HepG2 (cell line): ENCODE measurements at regions not wholly inside any gene's neighbourhood (a gene's known extent, or its start where the extent isn't known, plus 50 kb on each side); places are given as distances from the start of the nearest gene placed in this dataset.

Experiments used
- ATAC-seq: fragments of 200-7000 bp; cut with Tn5 transposase; 3 replicates; pipeline ENCODE4 v1.9.1; 2020; ENCODE audit warnings: mild to moderate bottlenecking, moderate library complexity
- BruUV-seq: library from RNA; stranded (reverse); fragments of 400-500 nt; replicated peaks from 2 replicates; lab custom pipeline; 2021; lab: Mats Ljungman, UMichigan
- CTCF ChIA-PET: fragments of 300-600 bp; formaldehyde crosslinking; extraction: SDS; loops from one replicate; lab custom pipeline; 2021; ENCODE audit warnings: low total read pairs, inconsistent platforms, low intra/inter-chr PET ratio; lab: Yijun Ruan, JAX
- POLR2A ChIA-PET: fragments of 350-600 bp; sonication (Branson Sonifier 250); formaldehyde crosslinking; loops from one replicate; lab custom pipeline; 2020; ENCODE audit warnings: antibody characterized with exemption, inconsistent platforms; lab: Yijun Ruan, JAX
- DNase-seq: peaks from one replicate; pipeline ENCODE4 v3.0.0-alpha.2; 2015; ENCODE audit warnings: low spot score
- FAIRE-seq: peaks from 3 replicates; lab custom pipeline; 2011; peaks lifted over from hg19 to GRCh38; lab: Jason Lieb, UNC
- H2AFZ ChIP-seq: one replicate; pipeline ENCODE4 v1.6.1; 2011; ENCODE audit warnings: low read length, inconsistent platforms
- H3K27ac ChIP-seq: fragments of 300-600 bp; 3 replicates; pipeline ENCODE4 v1.8.0; 2011; ENCODE audit warnings: mixed run types, mild to moderate bottlenecking, mixed read lengths, low read length, inconsistent platforms; ENCODE audit not compliant: insufficient read depth; ENCODE audit errors: extremely low read length
- H3K27me3 ChIP-seq, 2 experiments: fragments of 200-600 bp in 1 of 2; 2 replicates in 1 of 2; 3 replicates in 1 of 2; pipeline versions ENCODE4 v1.6.0 to v1.8.0; 2011; ENCODE audit warnings: low read length in 2 of 2, mild to moderate bottlenecking in 2 of 2, moderate library complexity in 2 of 2, inconsistent platforms in 1 of 2; ENCODE audit not compliant: insufficient read depth in 2 of 2, control insufficient read depth in 1 of 2
- H3K36me3 ChIP-seq, 2 experiments: fragments of 200-600 bp in 1 of 2; replicated peaks in 1 of 2; 2 replicates in 1 of 2; 3 replicates in 1 of 2; pipeline versions ENCODE4 v1.5.1 to v1.8.0; 2011; ENCODE audit warnings: low read length in 2 of 2, inconsistent platforms in 1 of 2; ENCODE audit not compliant: insufficient read depth in 2 of 2, control insufficient read depth in 1 of 2
- H3K4me1 ChIP-seq: 2 replicates; pipeline ENCODE4 v1.5.1; 2012; ENCODE audit warnings: low read length, inconsistent platforms; ENCODE audit not compliant: insufficient read depth
- H3K4me2 ChIP-seq: 2 replicates; pipeline ENCODE4 v1.6.0; 2011; ENCODE audit warnings: low read depth, low read length, inconsistent platforms
- H3K4me3 ChIP-seq, 3 experiments: fragments of 200-600 bp in 1 of 3; sonication (generic), shearing (Covaris generic) in 1 of 3; replicated peaks in 1 of 3; 2 replicates each; pipeline ENCODE4 v1.5.1; 2011 to 2016; ENCODE audit warnings: low read length in 3 of 3, inconsistent platforms in 2 of 3, low read depth in 2 of 3, mild to moderate bottlenecking in 2 of 3, control low read depth in 1 of 3, mixed read lengths in 1 of 3; ENCODE audit not compliant: insufficient read depth in 1 of 3
- H3K79me2 ChIP-seq: one replicate; pipeline ENCODE4 v1.6.1; 2011; ENCODE audit warnings: low read length, inconsistent platforms; ENCODE audit not compliant: insufficient read depth
- H3K9ac ChIP-seq: 2 replicates; pipeline ENCODE4 v1.6.0; 2011; ENCODE audit warnings: mild to moderate bottlenecking, low read depth, low read length, inconsistent platforms; ENCODE audit not compliant: insufficient read depth
- H3K9me3 ChIP-seq: 2 replicates; pipeline ENCODE4 v1.5.1; 2012; ENCODE audit warnings: mild to moderate bottlenecking, low read length
- H4K20me1 ChIP-seq: 2 replicates; pipeline ENCODE4 v1.6.0; 2011; ENCODE audit warnings: inconsistent platforms, mild to moderate bottlenecking, low read length, moderate library complexity; ENCODE audit not compliant: insufficient read depth
- BORCS8-MEF2B ChIP-seq: sonication (generic); formaldehyde crosslinking; IDR thresholded peaks from 2 replicates; pipeline ENCODE4 v1.8.0; 2022; ENCODE audit warnings: mild to moderate bottlenecking, missing genetic modification reagents
- CEBPB ChIP-seq: IDR thresholded peaks from 2 replicates; pipeline ENCODE4 v1.6.1; 2011; ENCODE audit warnings: low read depth, low read length, improper control_type of control experiment, borderline replicate concordance
- E2F5 ChIP-seq: sonication (generic); formaldehyde crosslinking; conservative IDR thresholded peaks from 2 replicates; pipeline ENCODE4 v1.4.0; 2020; ENCODE audit warnings: missing genetic modification reagents
- FOXK1 ChIP-seq: sonication (generic); formaldehyde crosslinking; IDR thresholded peaks from 2 replicates; pipeline ENCODE4 v1.4.0; 2020; ENCODE audit warnings: low read depth, missing genetic modification reagents, borderline replicate concordance
- GATAD2A ChIP-seq: IDR thresholded peaks from 2 replicates; pipeline ENCODE4 v1.6.1; 2016
- ISL2 ChIP-seq: sonication (generic); formaldehyde crosslinking; IDR thresholded peaks from 2 replicates; pipeline ENCODE4 v1.5.0; 2020; ENCODE audit warnings: missing genetic modification reagents
- MYC ChIP-seq: sonication (generic); formaldehyde crosslinking; IDR thresholded peaks from 2 replicates; pipeline ENCODE4 v1.9.0; 2021; ENCODE audit warnings: missing genetic modification reagents, borderline replicate concordance
- SMYD3 ChIP-seq: sonication (generic); formaldehyde crosslinking; IDR thresholded peaks from 2 replicates; pipeline ENCODE4 v1.8.1; 2023; ENCODE audit warnings: mild to moderate bottlenecking, missing genetic modification reagents
- SNAPC5 ChIP-seq: sonication (generic); formaldehyde crosslinking; IDR thresholded peaks from 2 replicates; pipeline ENCODE4 v1.8.1; 2023; ENCODE audit warnings: mild to moderate bottlenecking, missing genetic modification reagents, borderline replicate concordance
- TAF15 ChIP-seq: fragments of 200-400 bp; formaldehyde crosslinking; IDR thresholded peaks from one replicate; pipeline ENCODE4 v1.6.1; 2018; ENCODE audit warnings: mild to moderate bottlenecking, low read depth, low read length; ENCODE audit not compliant: poor library complexity, severe bottlenecking
- TCF12 ChIP-seq, 2 experiments: fragments of 450-650 bp in 1 of 2; sonication (generic) in 1 of 2; formaldehyde crosslinking in 1 of 2; IDR thresholded peaks; 2 replicates each; pipeline versions ENCODE4 v1.6.1 to v1.8.0; 2017 to 2022; ENCODE audit warnings: antibody characterized with exemption in 1 of 2, mild to moderate bottlenecking in 1 of 2, missing genetic modification reagents in 1 of 2, moderate library complexity in 1 of 2
- TFDP2 ChIP-seq: sonication (generic); formaldehyde crosslinking; IDR thresholded peaks from 2 replicates; pipeline ENCODE4 v1.4.0; 2020; ENCODE audit warnings: missing genetic modification reagents
- ZBTB25 ChIP-seq: IDR thresholded peaks from 2 replicates; pipeline ENCODE4 v1.6.1; 2018; ENCODE audit warnings: missing genetic modification reagents
- ZNF205 ChIP-seq: IDR thresholded peaks from 2 replicates; pipeline ENCODE4 v1.6.1; 2018; ENCODE audit warnings: missing biosample characterization, missing genetic modification reagents
- ZNF709 ChIP-seq: sonication (generic); formaldehyde crosslinking; IDR thresholded peaks from 2 replicates; pipeline ENCODE4 v1.5.0; 2020; ENCODE audit warnings: mild to moderate bottlenecking, missing genetic modification reagents
- ZNF878 ChIP-seq: sonication (generic); formaldehyde crosslinking; IDR thresholded peaks from 2 replicates; pipeline ENCODE4 v1.8.1; 2023; ENCODE audit warnings: mild to moderate bottlenecking, missing genetic modification reagents, moderate library complexity
- ZSCAN31 ChIP-seq: sonication (generic); formaldehyde crosslinking; IDR thresholded peaks from 2 replicates; pipeline ENCODE4 v1.5.0; 2020; ENCODE audit warnings: low read depth, mild to moderate bottlenecking, missing genetic modification reagents
- WGBS: methylation state at CpG from one replicate; pipeline ENCODE4 v1.1.6; 2017; ENCODE audit warnings: low lambda C conversion rate; 5-methylcytosine and 5-hydroxymethylcytosine counted together
- in situ Hi-C: cut with HindIII; loops from 2 replicates; pipeline ENCODE4 v1.10.0; 2017; ENCODE audit warnings: low pct_unique_long_range_greater_than_20kb; ENCODE audit not compliant: extremely low pct_ligation_motif_present
- intact Hi-C: fragments of 100-400 bp; cut with micrococcal nuclease; formaldehyde crosslinking; loops from one replicate; pipeline ENCODE4 v1.10.0; 2022; ENCODE audit not compliant: unreplicated experiment

GRCh38 chr18:2100694-2101213 is 470.6 kb downstream of the METTL4 start:
- FAIRE-seq: no peak
- BruUV-seq: no TSS peak
- POLR2A ChIA-PET: no interaction called here

GRCh38 chr18:2102022-2102421 is 469.3 kb downstream of the METTL4 start:
- H3K4me3 ChIP-seq: no peak overlapping the region
- no peak overlapping the region for H2AFZ ChIP-seq
- no peak overlapping the region for H3K4me2 ChIP-seq
- ChIA-PET POLR2A (no interaction called here), CTCF (no interaction called here)
- H3K9me3 ChIP-seq: no peaks in the 10 kb centered on the region
- ATAC-seq (no peak), DNase-seq (no peak), FAIRE-seq (no peak)
- H3K9ac ChIP-seq: no peak overlapping the region
- no TSS peak for BruUV-seq
- in situ Hi-C loops (loop anchor here (10.0 kb wide), 1 partner anchor 433 kb away; no protein-coding TSS in a partner anchor), intact Hi-C loops (no loop called here)
- no peaks in the 10 kb centered on the region for H4K20me1 ChIP-seq
- no peaks in the 10 kb centered on the region for H3K4me1 ChIP-seq
- no peaks in the 10 kb centered on the region for H3K27me3 ChIP-seq
- H3K36me3 ChIP-seq: no peaks in the 10 kb centered on the region
- no peaks in the 10 kb centered on the region for H3K79me2 ChIP-seq
- H3K27ac ChIP-seq: no peak overlapping the region
- TF ChIP-seq ZBTB25 (CRISPR knock-in tag) (no peak), SNAPC5 (CRISPR knock-in tag) (no peak), TCF12 (IDR thresholded peaks at IDR 0.05) (no peak), TCF12 (CRISPR knock-in tag; IDR thresholded peaks at IDR 0.05) (no peak), TFDP2 (CRISPR knock-in tag) (no peak), TAF15 (no peak), SMYD3 (CRISPR knock-in tag) (no peak), ZNF878 (no peak), ZNF205 (CRISPR knock-in tag) (no peak), MYC (CRISPR knock-in tag) (no peak), CEBPB (no peak), BORCS8-MEF2B (no peak), ISL2 (CRISPR knock-in tag) (no peak), ZSCAN31 (CRISPR knock-in tag) (no peak)

More at GRCh38 chr18:2100694-2101213, 470.6 kb downstream of the METTL4 start:
- DNase-seq (no peak), ATAC-seq (no peak)
- intact Hi-C loops: no loop called here
- Histone ChIP-seq H4K20me1 (no peaks in the 10 kb centered on the region), H3K4me1 (no peaks in the 10 kb centered on the region), H3K9me3 (no peaks in the 10 kb centered on the region), H3K9ac (no peak overlapping the region), H3K27me3 (no peaks in the 10 kb centered on the region), H3K79me2 (no peaks in the 10 kb centered on the region), H3K36me3 (no peaks in the 10 kb centered on the region), H3K27ac (no peak overlapping the region), H3K4me2 (no peak overlapping the region), H3K4me3 (no peak overlapping the region), H2AFZ (no peak overlapping the region)
- 0% methylated on average over 1 of the region's 1 CpG for WGBS
- in situ Hi-C loops: loop anchor here (10.0 kb wide), 1 partner anchor 434 kb away; no protein-coding TSS in a partner anchor
- TF ChIP-seq FOXK1 (CRISPR knock-in tag) (no peak), E2F5 (CRISPR knock-in tag) (no peak), GATAD2A (no peak), ZNF709 (CRISPR knock-in tag) (no peak)
- CTCF ChIA-PET: no interaction called here
